Activated CD4-positive, alpha-beta T cell treated with anti-CD3 and anti-CD28 coated beads, Interleukin-2, amount 50 U/mL, for 4 hours (primary cell): ENCODE measurements at regions not wholly inside any gene's neighbourhood (a gene's known extent, or its start where the extent isn't known, plus 50 kb on each side); places are given as distances from the start of the nearest gene placed in this dataset.

Source experiments
- DNase-seq, 2 experiments: peaks; one replicate each; pipeline ENCODE4 v3.0.0-alpha.2; 2020

GRCh38 chr21:33157303-33157702 is 72.4 kb upstream of the IFNAR2 start:
- no peak for DNase-seq

- DNase-seq = no peak
Observed at GRCh38 chr21:33158654-33159053, 71.1 kb upstream of the IFNAR2 start.

- DNase-seq = no peak
Observed at GRCh38 chr21:33162436-33162951, 67.2 kb upstream of the IFNAR2 start.

GRCh38 chr21:33168886-33169285 is 60.9 kb upstream of the IFNAR2 start:
- DNase-seq = no peak

- no peak for DNase-seq
Observed at GRCh38 chr21:33169359-33169758, 60.4 kb upstream of the IFNAR2 start.

- no peak for DNase-seq
Observed at GRCh38 chr21:33171616-33172169, 58.0 kb upstream of the IFNAR2 start.

- DNase-seq = no peak
Observed at GRCh38 chr21:33174756-33175155, 55.0 kb upstream of the IFNAR2 start.
